D721Med (cell line): ENCODE measurements at regions not wholly inside any gene's neighbourhood (a gene's known extent, or its start where the extent isn't known, plus 50 kb on each side); places are given as distances from the start of the nearest gene placed in this dataset.

Experiments used
- DNase-seq: peaks from one replicate; pipeline ENCODE4 v3.0.0; 2011; ENCODE audit warnings: low spot score; ENCODE audit not compliant: insufficient read length
- FAIRE-seq: peaks from 2 replicates; lab custom pipeline; 2011; peaks lifted over from hg19 to GRCh38; lab: Jason Lieb, UNC
- CTCF ChIP-seq: IDR thresholded peaks from 2 replicates; pipeline ENCODE4 v1.5.1; 2012; ENCODE audit warnings: mild to moderate bottlenecking, control low read depth; ENCODE audit not compliant: insufficient read depth; ENCODE audit errors: missing control alignments

GRCh38 chr7:45365341-45365740, 207.8 kb downstream of the RAMP3 start:
- DNase-seq = no peak
- no peak for FAIRE-seq
- TF ChIP-seq CTCF = no peak

- FAIRE-seq = no peak
- no peak for DNase-seq
- no peak for TF ChIP-seq CTCF
These were observed 207.7 kb upstream of the ADCY1 start for GRCh38 chr7:45366475-45366874.

- FAIRE-seq (no peak), DNase-seq (no peak)
- TF ChIP-seq CTCF = no peak
These were observed 207.1 kb upstream of the ADCY1 start for GRCh38 chr7:45367026-45367425.

GRCh38 chr7:45368129-45368807, 205.9 kb upstream of the ADCY1 start:
- no peak for TF ChIP-seq CTCF
- DNase-seq (no peak), FAIRE-seq (no peak)

GRCh38 chr7:45384499-45384898, 189.7 kb upstream of the ADCY1 start:
- FAIRE-seq = no peak
- no peak for TF ChIP-seq CTCF
- no peak for DNase-seq

- DNase-seq = no peak
- TF ChIP-seq CTCF = no peak
- no peak for FAIRE-seq
These were observed 186.3 kb upstream of the ADCY1 start for GRCh38 chr7:45387837-45388236.

GRCh38 chr7:45389073-45389872, 184.9 kb upstream of the ADCY1 start:
- DNase-seq (no peak), FAIRE-seq (no peak)
- TF ChIP-seq CTCF = no peak
